Nephron progenitor cell (in vitro differentiated cells): ENCODE measurements at regions not wholly inside any gene's neighbourhood (a gene's known extent, or its start where the extent isn't known, plus 50 kb on each side); places are given as distances from the start of the nearest gene placed in this dataset.

Experiments
- DNase-seq: peaks from one replicate; pipeline ENCODE4 v3.0.0; 2021
- H3K27ac Mint-ChIP-seq: 2 replicates; pipeline ENCODE4 v1.8.0; 2021; ENCODE audit warnings: mild to moderate bottlenecking, moderate library complexity, mixed read lengths
- H3K27me3 Mint-ChIP-seq: 2 replicates; pipeline ENCODE4 v1.8.0; 2021; ENCODE audit warnings: mild to moderate bottlenecking, low read depth, mixed read lengths; ENCODE audit not compliant: poor library complexity
- H3K36me3 Mint-ChIP-seq: 2 replicates; pipeline ENCODE4 v1.8.0; 2021; ENCODE audit warnings: low read depth, mixed read lengths
- H3K4me1 Mint-ChIP-seq: 2 replicates; pipeline ENCODE4 v1.8.0; 2021; ENCODE audit warnings: mixed read lengths
- H3K4me3 Mint-ChIP-seq: 2 replicates; pipeline ENCODE4 v1.8.0; 2021; ENCODE audit warnings: mild to moderate bottlenecking, moderate library complexity, mixed read lengths
- H3K9me3 Mint-ChIP-seq: 2 replicates; pipeline ENCODE4 v1.8.0; 2021; ENCODE audit warnings: mild to moderate bottlenecking, moderate library complexity, mixed read lengths
- CTCF ChIP-seq: fragments of 200-600 bp; sonication (generic); IDR thresholded peaks from 2 replicates; pipeline ENCODE4 v1.5.0; 2021; ENCODE audit warnings: antibody characterized with exemption

GRCh38 chr18:41263956-41264355 lies 691.1 kb upstream of the PIK3C3 start:
- Mint-ChIP-seq H3K9me3 (no peaks in the 10 kb centered on the region), H3K4me1 (peaks cover 30% of the 10 kb centered on the region), H3K27me3 (peaks cover 4% of the 10 kb centered on the region), H3K27ac (no peak overlapping the region), H3K36me3 (no peaks in the 10 kb centered on the region), H3K4me3 (no peak overlapping the region)
- DNase-seq, result no peak
- no peak for TF ChIP-seq CTCF

GRCh38 chr18:41262688-41263087 lies 692.3 kb upstream of the PIK3C3 start:
- Mint-ChIP-seq H3K9me3 (no peaks in the 10 kb centered on the region), H3K4me1 (peaks cover 30% of the 10 kb centered on the region), H3K36me3 (no peaks in the 10 kb centered on the region), H3K27ac (no peak overlapping the region), H3K27me3 (peaks cover 4% of the 10 kb centered on the region), H3K4me3 (no peak overlapping the region)
- DNase-seq, result no peak
- no peak for TF ChIP-seq CTCF

- H3K27ac Mint-ChIP-seq, result no peak overlapping the region
- no peaks in the 10 kb centered on the region for H3K27me3 Mint-ChIP-seq
- no peaks in the 10 kb centered on the region for H3K36me3 Mint-ChIP-seq
Observed at GRCh38 chr18:41244591-41245037, 710.4 kb upstream of the PIK3C3 start.

GRCh38 chr18:41237317-41237716 lies 717.7 kb upstream of the PIK3C3 start:
- no peak for DNase-seq
- no peak overlapping the region for H3K4me3 Mint-ChIP-seq
- H3K9me3 Mint-ChIP-seq, result peaks cover 7% of the 10 kb centered on the region
- no peak overlapping the region for H3K27ac Mint-ChIP-seq
- H3K36me3 Mint-ChIP-seq, result no peaks in the 10 kb centered on the region
- no peak for TF ChIP-seq CTCF
- no peaks in the 10 kb centered on the region for H3K27me3 Mint-ChIP-seq
- no peaks in the 10 kb centered on the region for H3K4me1 Mint-ChIP-seq

More at GRCh38 chr18:41244591-41245037, 710.4 kb upstream of the PIK3C3 start:
- Mint-ChIP-seq H3K9me3 (peaks cover 7% of the 10 kb centered on the region), H3K4me3 (no peak overlapping the region), H3K4me1 (no peaks in the 10 kb centered on the region)
- DNase-seq, result no peak
- no peak for TF ChIP-seq CTCF

GRCh38 chr18:41231681-41232080 lies 723.4 kb upstream of the PIK3C3 start:
- Mint-ChIP-seq H3K27me3 (no peaks in the 10 kb centered on the region), H3K4me1 (no peaks in the 10 kb centered on the region), H3K4me3 (no peak overlapping the region), H3K36me3 (no peaks in the 10 kb centered on the region), H3K9me3 (no peaks in the 10 kb centered on the region), H3K27ac (no peak overlapping the region)
- no peak for DNase-seq
- TF ChIP-seq CTCF, result no peak

GRCh38 chr18:41227993-41228392 lies 727.0 kb upstream of the PIK3C3 start:
- H3K9me3 Mint-ChIP-seq, result no peaks in the 10 kb centered on the region
- no peak for DNase-seq
- no peaks in the 10 kb centered on the region for H3K4me1 Mint-ChIP-seq
- H3K36me3 Mint-ChIP-seq, result no peaks in the 10 kb centered on the region
- no peaks in the 10 kb centered on the region for H3K27me3 Mint-ChIP-seq
- no peak for TF ChIP-seq CTCF
- H3K27ac Mint-ChIP-seq, result no peak overlapping the region
- H3K4me3 Mint-ChIP-seq, result no peak overlapping the region
